ENCODE measurements at regions not wholly inside any gene's neighbourhood (a gene's known extent, or its start where the extent isn't known, plus 50 kb on each side); places are given as distances from the start of the nearest gene placed in this dataset.
"Not testable (repeated sequence)": the region's sequence is repeated elsewhere in the genome, so short reads cannot be mapped to it uniquely, and the experiment has no call there.

- DNase-seq = no peak
These were observed 115.7 kb upstream of the EPB41L4A start for GRCh38 chr5:112534611-112535255.

DNA sequence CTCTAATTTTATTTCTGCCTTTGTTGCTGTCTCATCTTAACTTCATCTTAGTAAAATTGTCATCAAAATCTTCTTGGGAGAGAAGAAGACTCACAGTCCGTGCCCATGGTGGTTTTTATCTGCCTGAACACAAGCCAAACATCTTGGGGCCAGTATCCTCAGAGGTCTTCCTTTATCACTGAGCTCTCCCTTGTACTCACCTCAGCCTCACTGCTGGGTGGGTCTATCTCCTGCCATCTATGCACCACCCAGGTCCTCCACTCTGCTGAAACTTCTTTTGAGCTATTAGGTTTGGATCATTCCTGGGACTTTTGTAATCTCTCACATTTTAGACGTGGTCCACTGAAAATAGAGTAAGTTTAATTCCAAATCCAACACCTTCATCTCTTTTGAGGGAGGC, 116.3 kb upstream of the EPB41L4A start:
- no peak for DNase-seq

- not testable (repeated sequence) for DNase-seq
These were observed 125.5 kb upstream of the EPB41L4A start for GRCh38 chr5:112544558-112544957.

DNA sequence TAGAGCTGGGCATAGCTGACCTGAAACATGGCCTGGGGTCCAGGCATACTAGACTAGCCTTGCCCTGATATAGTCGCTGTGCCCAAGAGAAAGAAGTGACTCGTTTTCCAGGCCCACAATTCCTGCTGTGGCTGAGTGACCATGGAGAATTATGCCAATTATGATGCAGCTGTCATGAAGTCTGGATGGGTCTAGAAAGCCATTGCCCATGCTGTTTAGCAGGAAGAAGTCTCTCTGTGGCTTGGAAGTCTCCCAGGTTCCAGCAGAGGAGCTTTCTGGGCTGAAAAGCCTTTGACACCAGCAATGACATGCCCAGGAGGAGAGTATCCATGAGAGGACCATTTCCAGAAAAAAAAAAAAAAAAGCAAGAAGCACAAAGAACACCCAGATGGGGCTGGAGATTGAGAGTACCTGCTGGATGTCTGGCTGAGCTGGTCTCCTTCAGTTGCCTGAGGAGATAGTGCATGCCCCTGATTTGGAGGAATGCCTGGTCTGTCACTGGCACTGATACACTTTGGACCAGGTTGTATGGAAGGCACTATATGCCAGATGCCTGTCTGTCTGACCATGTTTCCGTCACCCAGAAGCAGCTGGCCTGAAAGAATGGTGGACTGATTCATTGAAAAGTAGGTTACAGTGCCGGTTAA, 128.0 kb upstream of the EPB41L4A start:
- DNase-seq = no peak

DNA sequence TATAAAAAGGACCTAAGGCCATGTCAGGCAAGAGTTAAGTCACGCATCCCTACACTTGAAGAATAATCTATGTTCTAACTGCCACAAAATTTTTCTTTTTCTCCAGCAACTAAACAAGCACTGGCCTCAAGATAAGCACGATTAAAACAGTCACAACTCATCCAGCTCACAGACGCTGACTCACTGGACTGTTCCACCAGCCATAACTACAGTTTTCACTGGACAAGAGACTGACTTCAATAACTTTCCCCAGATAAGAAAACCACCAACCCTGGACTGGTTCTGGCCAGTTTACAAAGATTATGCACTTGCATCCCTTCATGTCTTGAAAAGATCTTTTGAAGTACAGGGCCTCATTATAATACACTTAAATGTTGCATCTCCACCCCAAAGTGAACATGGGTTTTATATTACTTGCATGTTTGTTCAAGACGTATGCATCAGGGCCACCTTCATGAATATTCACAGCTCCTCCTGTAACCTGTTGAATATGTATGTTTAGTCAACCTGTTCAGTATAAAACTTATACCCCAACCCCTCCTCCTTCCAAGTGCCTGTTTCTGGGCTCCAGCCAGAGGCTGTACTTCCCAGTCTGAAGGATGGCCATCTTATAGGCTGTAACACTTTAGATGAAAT, 129.3 kb upstream of the EPB41L4A start:
- DNase-seq = peak; percentile 55

GRCh38 chr5:112549127-112549526, 130.1 kb upstream of the EPB41L4A start:
- DNase-seq = no peak

GRCh38 chr5:112549605-112550166, 130.6 kb upstream of the EPB41L4A start:
- no peak for DNase-seq

- DNase-seq = peak; percentile 77
These were observed 132.4 kb upstream of the EPB41L4A start for GRCh38 chr5:112551419-112552032.

- DNase-seq = no peak
These were observed 133.1 kb upstream of the EPB41L4A start for GRCh38 chr5:112552216-112552615.

GRCh38 chr5:112552791-112553190, 133.7 kb upstream of the EPB41L4A start:
- DNase-seq = no peak

GRCh38 chr5:112554101-112554977, 135.3 kb upstream of the EPB41L4A start:
- DNase-seq = no peak

GRCh38 chr5:112555197-112555596, 136.1 kb upstream of the EPB41L4A start:
- no peak for DNase-seq

DNA sequence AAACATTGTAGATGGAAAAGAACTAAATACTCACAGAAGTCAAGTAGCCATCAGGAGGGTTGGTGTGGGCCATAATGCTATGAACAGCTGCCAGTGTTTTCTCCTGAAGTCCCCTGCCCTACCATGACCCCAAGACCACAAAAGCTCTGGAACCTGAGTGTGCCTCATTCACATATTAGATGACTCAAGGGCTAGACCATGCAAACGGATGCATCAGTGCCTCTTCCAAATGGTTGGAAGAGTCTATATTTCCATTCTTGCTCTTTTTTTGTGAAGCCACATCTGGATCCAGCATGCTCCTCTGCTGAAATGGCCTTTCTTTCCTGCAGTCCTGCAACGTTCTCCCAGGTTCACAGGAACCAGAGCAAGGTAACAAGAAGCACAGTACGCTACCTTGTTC, 136.6 kb upstream of the EPB41L4A start:
- DNase-seq = no peak

- DNase-seq = not testable (repeated sequence)
These were observed 140.4 kb upstream of the EPB41L4A start for GRCh38 chr5:112559501-112559900.

GRCh38 chr5:112560371-112560770, 141.3 kb upstream of the EPB41L4A start:
- DNase-seq = no peak

DNA sequence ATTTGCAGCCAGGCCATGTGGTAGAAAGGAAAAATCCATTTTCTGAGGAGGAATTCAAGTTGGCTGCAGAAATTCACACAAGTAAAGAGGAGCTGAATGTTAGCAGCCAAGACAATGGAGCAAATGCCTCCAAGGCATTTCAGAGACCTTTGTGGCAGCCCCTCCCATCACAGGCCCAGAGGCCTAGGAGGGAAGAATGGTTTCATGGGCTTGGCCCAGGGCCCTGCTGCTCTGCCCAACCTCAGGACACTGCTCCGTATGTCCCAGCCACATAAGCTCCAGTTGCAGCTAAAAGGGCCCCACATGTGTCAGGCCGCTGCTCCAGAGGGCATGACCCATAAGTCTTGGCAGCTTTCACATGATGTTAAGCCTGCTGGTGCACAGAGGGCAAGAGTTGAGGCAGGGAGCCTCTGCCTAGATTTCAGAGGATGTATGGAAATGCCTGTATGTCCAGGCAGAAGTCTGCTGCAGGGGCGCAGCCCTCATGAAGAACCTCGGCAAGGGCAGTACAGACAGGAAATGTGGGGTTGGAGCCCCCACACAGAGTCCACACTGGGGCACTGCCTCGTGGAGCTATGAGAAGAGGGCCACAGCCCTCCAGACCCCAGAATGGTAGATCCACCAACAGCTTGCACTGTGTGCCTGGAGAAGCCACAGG, 144.2 kb upstream of the EPB41L4A start:
- DNase-seq = no peak

DNA sequence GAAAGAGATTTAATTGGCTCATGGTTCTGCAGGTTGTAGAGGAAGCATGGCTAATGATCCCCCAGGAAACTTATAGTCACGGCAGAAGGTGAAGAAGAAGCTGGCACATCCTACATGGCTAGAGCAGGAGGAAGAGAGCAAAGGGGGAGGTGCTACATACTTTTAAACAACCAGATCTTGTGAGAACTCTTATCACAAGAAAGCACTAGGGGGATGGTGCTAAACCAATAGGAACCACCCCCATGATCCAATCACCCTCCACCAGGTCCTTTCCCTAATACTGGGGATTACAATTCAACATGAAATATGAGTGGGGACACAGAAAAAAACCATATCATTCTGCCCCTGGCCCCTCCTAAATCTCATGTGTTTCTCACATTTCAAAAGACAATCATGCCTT, 147.2 kb upstream of the EPB41L4A start:
- no peak for DNase-seq

DNA sequence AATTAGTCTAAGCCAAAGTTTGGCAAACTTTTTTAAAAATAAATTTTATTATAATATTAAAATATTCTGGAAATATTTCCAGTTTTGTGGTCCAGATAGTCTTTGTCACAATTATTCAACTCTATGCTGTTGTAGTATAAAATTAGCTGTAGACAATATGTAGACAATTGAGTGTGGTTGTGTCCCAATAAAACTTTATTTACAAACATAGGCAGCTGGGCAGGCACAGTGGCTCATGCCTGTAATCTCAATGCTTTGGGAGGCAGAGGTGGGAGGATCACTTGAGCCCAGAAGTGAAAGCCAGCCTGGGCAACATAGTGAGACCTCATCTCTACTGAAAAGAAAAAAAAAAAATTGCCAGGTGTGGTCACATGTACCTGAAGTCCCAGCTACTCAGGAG, 150.5 kb upstream of the EPB41L4A start:
- DNase-seq = no peak

- DNase-seq = no peak
These were observed 151.8 kb upstream of the EPB41L4A start for GRCh38 chr5:112570708-112571444.

GRCh38 chr5:112573441-112573840, 154.4 kb upstream of the EPB41L4A start:
- no peak for DNase-seq

DNA sequence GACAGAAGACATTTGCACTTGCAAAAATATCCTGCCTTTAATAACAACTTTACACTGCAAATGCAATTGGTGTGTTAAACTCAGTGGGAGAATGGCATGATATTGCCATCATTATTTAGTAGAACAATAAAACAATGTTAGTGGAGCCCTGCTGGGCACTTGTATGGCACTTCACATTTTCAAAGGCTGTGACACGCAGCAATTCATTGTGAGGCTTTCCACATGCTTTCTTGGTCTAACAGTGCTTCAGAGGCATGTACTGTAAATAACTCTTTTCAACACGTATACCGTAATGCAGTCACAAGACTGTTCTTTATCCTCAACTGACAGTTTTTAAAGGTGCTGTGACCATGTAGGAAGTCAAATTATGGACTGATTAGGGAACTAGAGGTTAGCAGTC, 155.5 kb upstream of the EPB41L4A start:
- DNase-seq = no peak
